NCI-H2196 treated with DMSO at 0.1 percent for 48 hours (cell line): ENCODE measurements at regions not wholly inside any gene's neighbourhood (a gene's known extent, or its start where the extent isn't known, plus 50 kb on each side); places are given as distances from the start of the nearest gene placed in this dataset.

Experiments used
- DNase-seq: peaks from one replicate; lab custom pipeline; 2025; ENCODE audit not compliant: unreplicated experiment; lab: John Stamatoyannopoulos, UW

DNA sequence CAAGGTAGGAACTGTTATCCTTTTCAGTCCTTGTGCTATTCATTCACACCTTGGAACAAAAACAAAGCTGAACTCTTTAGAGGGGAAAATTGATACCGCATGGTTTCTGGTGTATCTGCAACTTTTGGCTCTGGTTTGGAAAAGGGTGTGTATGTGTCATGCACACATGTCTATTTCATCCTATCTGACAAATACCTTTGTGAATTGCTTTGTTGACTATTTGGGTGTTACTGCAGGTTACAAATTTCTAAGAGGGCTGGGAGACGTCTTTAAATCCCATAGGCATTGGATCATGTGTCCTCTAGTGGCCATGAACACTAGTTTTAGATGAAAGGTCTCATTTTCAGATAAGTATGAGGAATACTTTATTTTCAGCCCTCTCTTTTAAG, 59.9 kb upstream of the IFNG-AS1 start:
- DNase-seq: peak; percentile 3

GRCh38 chr12:67937822-67938221, 51.4 kb upstream of the IFNG-AS1 start:
- no peak for DNase-seq
